CD4-positive, CD25-positive, alpha-beta regulatory T cell (primary cell): ENCODE measurements at regions not wholly inside any gene's neighbourhood (a gene's known extent, or its start where the extent isn't known, plus 50 kb on each side); places are given as distances from the start of the nearest gene placed in this dataset.
A peak's percentile ranks its signal among the peaks of the same experiment; 100 is the strongest.

Experiments used
- ATAC-seq, 2 donors: fragments of 150-1000 bp; cut with Tn5 transposase; one replicate each; pipeline ENCODE4 v1.10.0; 2021; ENCODE audit warnings: low read depth in 2 of 2, moderate number of reproducible peaks in 2 of 2, moderate library complexity in 1 of 2
- DNase-seq, 3 donors: peaks; one replicate each; pipeline versions ENCODE4 v3.0.0 to v3.0.0-alpha.2; 2012 to 2022; ENCODE audit warnings: mixed read lengths in 1 of 3
- H3K27ac ChIP-seq: one replicate; pipeline ENCODE4 v1.7.0; 2013; ENCODE audit warnings: mild to moderate bottlenecking, low read length; ENCODE audit not compliant: insufficient read depth, poor library complexity, severe bottlenecking
- H3K27me3 ChIP-seq: one replicate; pipeline ENCODE4 v1.7.0; 2013; ENCODE audit warnings: low read length; ENCODE audit not compliant: control insufficient read depth, insufficient read depth
- H3K36me3 ChIP-seq: one replicate; pipeline ENCODE4 v1.7.0; 2013; ENCODE audit warnings: mild to moderate bottlenecking, low read length, moderate library complexity; ENCODE audit not compliant: control insufficient read depth, insufficient read depth
- H3K4me1 ChIP-seq: 2 replicates; pipeline ENCODE4 v1.7.0; 2013; ENCODE audit warnings: mild to moderate bottlenecking, low read length; ENCODE audit not compliant: insufficient read depth, control insufficient read depth, poor library complexity, severe bottlenecking
- H3K4me3 ChIP-seq: one replicate; pipeline ENCODE4 v1.7.0; 2013; ENCODE audit warnings: low read depth, mild to moderate bottlenecking, low read length, moderate library complexity
- H3K9me3 ChIP-seq, 2 experiments: 1 replicate in 1 of 2; 2 replicates in 1 of 2; pipeline ENCODE4 v1.7.0; 2013; ENCODE audit warnings: low read length in 2 of 2, mild to moderate bottlenecking in 1 of 2, moderate library complexity in 1 of 2; ENCODE audit not compliant: control insufficient read depth in 2 of 2
- H3K27ac Mint-ChIP-seq, 3 donors: one replicate each; pipeline ENCODE4 v1.8.0; 2020 to 2022; ENCODE audit warnings: mild to moderate bottlenecking in 3 of 3, mixed read lengths in 3 of 3, moderate library complexity in 2 of 3
- H3K27me3 Mint-ChIP-seq: one replicate; pipeline ENCODE4 v1.8.0; 2022; ENCODE audit warnings: mild to moderate bottlenecking, mixed read lengths
- H3K36me3 Mint-ChIP-seq: one replicate; pipeline ENCODE4 v1.8.0; 2020; ENCODE audit warnings: mixed read lengths
- H3K4me1 Mint-ChIP-seq, 4 donors: one replicate each; pipeline ENCODE4 v1.8.0; 2020 to 2022; ENCODE audit warnings: mixed read lengths in 4 of 4, mild to moderate bottlenecking in 1 of 4
- H3K4me3 Mint-ChIP-seq, 4 donors: one replicate each; pipeline ENCODE4 v1.8.0; 2020 to 2022; ENCODE audit warnings: mild to moderate bottlenecking in 4 of 4, mixed read lengths in 4 of 4, moderate library complexity in 3 of 4
- H3K9me3 Mint-ChIP-seq, 7 donors: one replicate each; pipeline ENCODE4 v1.8.0; 2020 to 2022; ENCODE audit warnings: mixed read lengths in 7 of 7, mild to moderate bottlenecking in 3 of 7, moderate library complexity in 2 of 7

- Histone ChIP-seq H3K9me3 (no peaks in the 10 kb centered on the region), H3K4me3 (no peak overlapping the region), H3K27me3 (no peaks in the 10 kb centered on the region), H3K36me3 (no peaks in the 10 kb centered on the region), H3K4me1 (no peaks in the 10 kb centered on the region), H3K27ac (no peak overlapping the region)
- ATAC-seq (no peak), DNase-seq (no peak)
- no peaks in the 10 kb centered on the region for H3K4me1 Mint-ChIP-seq
- H3K9me3 Mint-ChIP-seq: peaks cover 0 to 5% (median 3%) of the 10 kb centered on the region in 7 donors
- no peak overlapping the region for H3K4me3 Mint-ChIP-seq
- no peaks in the 10 kb centered on the region for H3K36me3 Mint-ChIP-seq
- H3K27ac Mint-ChIP-seq: peak overlapping the region in 1 of 3 donors; percentile 82
- no peaks in the 10 kb centered on the region for H3K27me3 Mint-ChIP-seq
Observed at GRCh38 chr2:3021720-3022119, 355.9 kb downstream of the EIPR1 start.

DNA sequence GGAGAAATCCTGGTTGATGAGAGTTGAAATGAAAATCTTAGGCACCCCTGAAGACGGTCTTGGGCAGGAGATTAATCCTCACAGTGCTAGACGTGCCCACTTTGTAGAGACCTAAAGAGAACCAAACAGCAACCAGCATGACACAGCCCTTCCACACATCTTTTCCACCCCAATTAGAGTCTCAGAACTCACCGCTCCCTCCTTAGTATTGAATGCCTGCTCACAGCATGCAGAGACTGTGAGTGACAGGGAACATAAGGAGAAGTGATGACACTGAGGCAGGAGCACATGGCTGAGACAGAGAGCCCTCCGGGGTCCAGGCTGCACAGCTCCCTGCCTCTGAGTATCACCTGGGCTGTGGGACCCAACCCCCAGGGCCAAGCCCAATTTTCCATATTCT is 367.6 kb downstream of the EIPR1 start:
- peaks cover 3% of the 10 kb centered on the region for H3K27me3 ChIP-seq
- Mint-ChIP-seq H3K27ac (no peak overlapping the region), H3K36me3 (no peaks in the 10 kb centered on the region), H3K9me3 (peaks cover 0 to 17% (median 9%) of the 10 kb centered on the region in 7 donors), H3K4me1 (no peaks in the 10 kb centered on the region), H3K4me3 (no peak overlapping the region), H3K27me3 (no peaks in the 10 kb centered on the region)
- no peak for DNase-seq
- no peak overlapping the region for H3K27ac ChIP-seq
- H3K9me3 ChIP-seq: peaks cover 0 to 5% of the 10 kb centered on the region in 2 experiments
- H3K4me1 ChIP-seq: no peaks in the 10 kb centered on the region
- H3K4me3 ChIP-seq: no peak overlapping the region
- no peak for ATAC-seq
- no peaks in the 10 kb centered on the region for H3K36me3 ChIP-seq

DNA sequence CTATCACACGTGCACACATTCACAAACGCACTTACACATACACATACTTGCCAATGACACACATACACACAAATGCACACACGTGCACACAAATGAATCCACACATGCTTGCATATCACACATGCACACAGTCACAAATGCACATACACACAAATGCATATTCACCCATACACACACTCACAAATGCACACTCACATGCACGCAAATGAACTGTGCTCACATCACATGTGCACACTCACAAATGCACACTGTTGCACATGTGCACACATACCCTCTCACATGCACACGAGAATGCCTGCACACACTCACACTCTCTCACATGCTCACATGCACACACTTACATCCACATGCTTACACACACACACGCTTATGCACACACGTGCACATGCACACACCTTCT is 368.1 kb downstream of the EIPR1 start:
- Mint-ChIP-seq H3K27me3 (no peaks in the 10 kb centered on the region), H3K4me3 (no peak overlapping the region), H3K4me1 (no peaks in the 10 kb centered on the region), H3K27ac (no peak overlapping the region), H3K36me3 (no peaks in the 10 kb centered on the region), H3K9me3 (peaks cover 0 to 15% (median 9%) of the 10 kb centered on the region in 7 donors)
- ATAC-seq (no peak), DNase-seq (no peak)
- no peaks in the 10 kb centered on the region for H3K4me1 ChIP-seq
- H3K27ac ChIP-seq: no peak overlapping the region
- no peak overlapping the region for H3K4me3 ChIP-seq
- peaks cover 0 to 4% of the 10 kb centered on the region in 2 experiments for H3K9me3 ChIP-seq
- H3K36me3 ChIP-seq: no peaks in the 10 kb centered on the region
- H3K27me3 ChIP-seq: peaks cover 3% of the 10 kb centered on the region

GRCh38 chr2:3009005-3009404 is 368.6 kb downstream of the EIPR1 start:
- H3K4me1 Mint-ChIP-seq: no peaks in the 10 kb centered on the region
- Histone ChIP-seq H3K36me3 (no peaks in the 10 kb centered on the region), H3K27me3 (peaks cover 3% of the 10 kb centered on the region), H3K4me1 (no peaks in the 10 kb centered on the region), H3K27ac (no peak overlapping the region), H3K4me3 (no peak overlapping the region), H3K9me3 (peaks cover 0 to 3% of the 10 kb centered on the region in 2 experiments)
- H3K27ac Mint-ChIP-seq: no peak overlapping the region
- H3K9me3 Mint-ChIP-seq: peaks cover 0 to 13% (median 9%) of the 10 kb centered on the region in 7 donors
- no peak for DNase-seq
- no peaks in the 10 kb centered on the region for H3K27me3 Mint-ChIP-seq
- H3K36me3 Mint-ChIP-seq: no peaks in the 10 kb centered on the region
- H3K4me3 Mint-ChIP-seq: no peak overlapping the region
- no peak for ATAC-seq

GRCh38 chr2:3008561-3008960 is 369.1 kb downstream of the EIPR1 start:
- Histone ChIP-seq H3K27me3 (peaks cover 3% of the 10 kb centered on the region), H3K4me3 (no peak overlapping the region), H3K36me3 (no peaks in the 10 kb centered on the region), H3K9me3 (no peaks in the 10 kb centered on the region), H3K4me1 (no peaks in the 10 kb centered on the region), H3K27ac (no peak overlapping the region)
- no peak overlapping the region for H3K4me3 Mint-ChIP-seq
- H3K27ac Mint-ChIP-seq: no peak overlapping the region
- no peak for DNase-seq
- no peaks in the 10 kb centered on the region for H3K27me3 Mint-ChIP-seq
- peaks cover 0 to 10% (median 6%) of the 10 kb centered on the region in 7 donors for H3K9me3 Mint-ChIP-seq
- ATAC-seq: no peak
- no peaks in the 10 kb centered on the region for H3K4me1 Mint-ChIP-seq
- H3K36me3 Mint-ChIP-seq: no peaks in the 10 kb centered on the region

- no peak for DNase-seq
- Histone ChIP-seq H3K27me3 (peaks cover 3% of the 10 kb centered on the region), H3K27ac (no peak overlapping the region), H3K4me1 (no peaks in the 10 kb centered on the region), H3K9me3 (no peaks in the 10 kb centered on the region), H3K36me3 (no peaks in the 10 kb centered on the region), H3K4me3 (no peak overlapping the region)
- H3K4me3 Mint-ChIP-seq: no peak overlapping the region
- no peaks in the 10 kb centered on the region for H3K4me1 Mint-ChIP-seq
- H3K27ac Mint-ChIP-seq: no peak overlapping the region
- H3K27me3 Mint-ChIP-seq: no peaks in the 10 kb centered on the region
- H3K9me3 Mint-ChIP-seq: peaks cover 0 to 8% (median 2%) of the 10 kb centered on the region in 7 donors
- no peak for ATAC-seq
- H3K36me3 Mint-ChIP-seq: no peaks in the 10 kb centered on the region
Observed at GRCh38 chr2:3007135-3007534, 370.5 kb downstream of the EIPR1 start.

DNA sequence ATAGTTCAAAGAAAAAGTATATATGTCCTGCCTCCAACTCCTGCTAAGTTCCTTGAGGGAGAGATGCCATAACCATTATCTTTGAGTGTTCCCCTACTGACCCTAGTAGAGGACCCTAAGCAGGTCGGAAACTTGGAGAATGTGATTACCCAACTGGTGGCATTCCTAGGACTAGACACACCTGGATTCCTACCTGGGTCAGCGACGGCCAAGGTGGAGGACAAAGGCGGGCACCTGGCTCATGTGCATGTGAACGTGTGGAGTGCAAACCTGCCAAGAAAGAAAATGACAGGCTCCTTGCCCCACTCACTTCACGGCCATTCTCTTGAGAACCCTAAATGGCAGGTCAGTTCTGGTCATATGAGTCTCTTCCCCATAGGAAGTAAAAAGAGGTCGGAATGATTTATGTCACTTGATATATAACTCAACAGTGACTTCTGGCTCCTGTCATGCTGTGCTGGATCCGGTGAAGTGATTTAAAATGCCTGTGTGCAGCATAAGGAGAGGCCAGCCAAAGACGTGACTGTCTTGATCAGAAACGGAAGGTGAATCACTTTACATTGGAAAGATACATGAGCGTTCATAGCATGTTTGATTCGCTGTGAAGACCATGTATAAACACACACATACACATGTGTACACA is 371.6 kb downstream of the EIPR1 start:
- H3K4me3 ChIP-seq: no peak overlapping the region
- Mint-ChIP-seq H3K4me3 (no peak overlapping the region), H3K27ac (no peak overlapping the region), H3K36me3 (no peaks in the 10 kb centered on the region), H3K4me1 (no peaks in the 10 kb centered on the region), H3K9me3 (peaks cover 0 to 10% (median 0%) of the 10 kb centered on the region in 7 donors), H3K27me3 (peaks cover 4% of the 10 kb centered on the region)
- peaks cover 3% of the 10 kb centered on the region for H3K27me3 ChIP-seq
- no peak for DNase-seq
- H3K9me3 ChIP-seq: no peaks in the 10 kb centered on the region
- no peaks in the 10 kb centered on the region for H3K36me3 ChIP-seq
- no peak for ATAC-seq
- no peaks in the 10 kb centered on the region for H3K4me1 ChIP-seq
- no peak overlapping the region for H3K27ac ChIP-seq
